AG09319 (cell line): ENCODE measurements at regions not wholly inside any gene's neighbourhood (a gene's known extent, or its start where the extent isn't known, plus 50 kb on each side); places are given as distances from the start of the nearest gene placed in this dataset.
"Not testable (repeated sequence)": the region's sequence is repeated elsewhere in the genome, so short reads cannot be mapped to it uniquely, and the experiment has no call there.

Experiments
- DNase-seq: peaks from one replicate; pipeline ENCODE4 v3.0.0-alpha.2; 2010; ENCODE audit warnings: low read depth; ENCODE audit errors: extremely low read depth
- TF ChIP-seq, protein P1 (sequence below): IDR thresholded peaks from 2 replicates; pipeline ENCODE4 v1.5.1; 2011; ENCODE audit warnings: low read depth, mild to moderate bottlenecking, inconsistent platforms, low read length, moderate library complexity

DNA sequence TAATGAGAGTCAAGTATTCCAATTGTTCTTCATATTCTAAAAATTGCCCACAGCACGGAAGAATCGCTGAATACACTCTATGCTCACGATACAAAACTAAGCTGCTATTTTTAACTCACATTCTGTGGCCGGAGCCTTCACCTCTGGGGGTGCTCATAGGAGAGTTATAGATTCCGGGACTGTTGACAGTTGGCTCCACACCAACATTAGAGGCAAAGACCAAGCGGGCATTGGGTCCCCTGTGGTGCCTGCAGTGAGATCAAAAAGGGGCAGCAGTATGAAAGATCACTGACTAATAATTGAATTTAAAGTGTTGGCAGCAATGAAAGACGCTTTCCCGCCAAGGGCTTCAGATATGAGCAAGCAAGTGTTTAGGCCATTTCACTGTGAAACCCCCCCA lies 146.0 kb downstream of the TMEM144 start:
- TF ChIP-seq, protein P1, sequence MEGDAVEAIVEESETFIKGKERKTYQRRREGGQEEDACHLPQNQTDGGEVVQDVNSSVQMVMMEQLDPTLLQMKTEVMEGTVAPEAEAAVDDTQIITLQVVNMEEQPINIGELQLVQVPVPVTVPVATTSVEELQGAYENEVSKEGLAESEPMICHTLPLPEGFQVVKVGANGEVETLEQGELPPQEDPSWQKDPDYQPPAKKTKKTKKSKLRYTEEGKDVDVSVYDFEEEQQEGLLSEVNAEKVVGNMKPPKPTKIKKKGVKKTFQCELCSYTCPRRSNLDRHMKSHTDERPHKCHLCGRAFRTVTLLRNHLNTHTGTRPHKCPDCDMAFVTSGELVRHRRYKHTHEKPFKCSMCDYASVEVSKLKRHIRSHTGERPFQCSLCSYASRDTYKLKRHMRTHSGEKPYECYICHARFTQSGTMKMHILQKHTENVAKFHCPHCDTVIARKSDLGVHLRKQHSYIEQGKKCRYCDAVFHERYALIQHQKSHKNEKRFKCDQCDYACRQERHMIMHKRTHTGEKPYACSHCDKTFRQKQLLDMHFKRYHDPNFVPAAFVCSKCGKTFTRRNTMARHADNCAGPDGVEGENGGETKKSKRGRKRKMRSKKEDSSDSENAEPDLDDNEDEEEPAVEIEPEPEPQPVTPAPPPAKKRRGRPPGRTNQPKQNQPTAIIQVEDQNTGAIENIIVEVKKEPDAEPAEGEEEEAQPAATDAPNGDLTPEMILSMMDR = no peak
- no peak for DNase-seq

DNA sequence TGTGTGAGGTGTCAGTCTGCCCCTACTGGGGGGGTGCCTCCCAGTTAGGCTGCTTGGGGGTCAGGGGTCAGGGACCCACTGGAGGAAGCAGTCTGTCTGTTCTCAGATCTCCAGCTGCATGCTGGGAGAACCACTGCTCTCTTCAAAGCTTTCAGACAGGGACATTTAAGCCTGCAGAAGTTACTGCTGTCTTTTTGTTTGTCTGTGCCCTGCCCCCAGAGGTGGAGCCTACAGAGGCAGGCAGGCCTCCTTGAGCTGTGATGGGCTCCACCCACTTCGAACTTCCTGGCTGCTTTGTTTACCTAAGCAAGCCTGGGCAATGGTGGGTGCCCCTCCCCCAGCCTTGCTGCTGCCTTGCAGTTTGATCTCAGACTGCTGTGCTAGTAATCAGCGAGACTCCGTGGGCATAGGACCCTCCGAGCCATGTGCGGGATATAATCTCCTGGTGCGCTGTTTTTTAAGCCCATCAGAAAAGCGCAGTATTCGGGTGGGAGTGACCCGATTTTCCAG lies 153.7 kb upstream of the RXFP1 start:
- not testable (repeated sequence) for DNase-seq

GRCh38 chr4:158371158-158371557 lies 150.5 kb upstream of the RXFP1 start:
- TF ChIP-seq, protein P1 = no peak

GRCh38 chr4:158374318-158374717 lies 147.4 kb upstream of the RXFP1 start:
- TF ChIP-seq, protein P1 = no peak
- DNase-seq = no peak

More at GRCh38 chr4:158371158-158371557, 150.5 kb upstream of the RXFP1 start:
- DNase-seq = peak; percentile 3

- peak; percentile 4 for DNase-seq
- TF ChIP-seq, protein P1 = no peak
Measured at GRCh38 chr4:158376106-158376840, 145.4 kb upstream of the RXFP1 start.

DNA sequence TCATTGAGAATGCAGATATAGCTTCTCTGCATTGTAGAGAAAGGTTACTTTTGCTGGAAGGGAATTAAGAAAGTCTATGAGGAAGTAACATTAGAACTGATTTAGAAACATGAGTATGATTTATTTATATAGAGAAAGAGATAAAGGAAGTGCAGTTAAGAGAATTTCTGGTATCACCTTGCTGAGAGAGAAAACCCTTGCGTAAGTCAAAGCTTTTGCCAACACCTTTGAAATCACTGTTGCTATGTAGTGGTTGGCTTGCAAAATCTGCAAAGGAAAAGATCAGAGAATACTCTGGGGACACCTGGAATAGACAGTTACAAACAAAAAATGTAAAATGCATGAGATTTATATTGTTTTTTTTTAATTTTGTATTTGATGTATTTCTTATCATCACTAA lies 137.3 kb upstream of the RXFP1 start:
- no peak for DNase-seq
- TF ChIP-seq, protein P1 = no peak

DNA sequence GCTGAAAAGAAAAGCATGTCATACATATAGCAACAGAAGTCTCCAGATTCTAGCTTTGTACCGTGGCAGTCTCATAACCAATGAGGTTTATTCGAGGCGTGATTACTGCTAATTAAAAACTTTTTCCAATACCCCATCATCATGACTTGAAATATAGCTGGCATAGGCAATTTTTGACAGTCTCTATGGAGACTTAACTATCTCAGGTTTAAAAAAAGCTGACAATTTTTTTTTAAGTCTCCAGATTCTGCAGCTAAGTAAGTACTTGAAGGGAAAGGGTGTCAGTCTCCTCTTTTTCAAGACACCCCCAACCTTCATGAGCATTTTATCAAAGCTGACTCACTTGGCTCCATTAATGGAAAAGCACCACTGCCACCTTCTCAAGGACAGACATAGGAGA lies 126.3 kb upstream of the RXFP1 start:
- no peak for DNase-seq
- TF ChIP-seq, protein P1 = no peak

GRCh38 chr4:158395889-158396288 lies 125.8 kb upstream of the RXFP1 start:
- TF ChIP-seq, protein P1 = no peak
- DNase-seq = no peak
